ENCODE measurements at regions not wholly inside any gene's neighbourhood (a gene's known extent, or its start where the extent isn't known, plus 50 kb on each side); places are given as distances from the start of the nearest gene placed in this dataset.
A peak's percentile ranks its signal among the peaks of the same experiment; 100 is the strongest.
"Not testable (repeated sequence)": the region's sequence is repeated elsewhere in the genome, so short reads cannot be mapped to it uniquely, and the experiment has no call there.

GRCh38 chr7:73960548-73960947 is 67.4 kb upstream of the ELN start:
- no peak for TF ChIP-seq Cebpa-rat (IDR thresholded peaks at IDR 0.05)
- no peak overlapping the region for H3K27ac ChIP-seq
- no peaks in the 10 kb centered on the region for H3K27me3 ChIP-seq
- no peaks in the 10 kb centered on the region for H3K36me3 ChIP-seq
- peaks cover 0 to 21% (median 5%) of the 10 kb centered on the region in 10 experiments; a peak in 9 of 20 replicates for H3K4me1 ChIP-seq
- H3K4me3 ChIP-seq = no peak overlapping the region
- peak overlapping the region in 3 of 11 experiments; percentile 3 to 33 (median 9); a peak in 2 of 22 replicates for H3K4me2 ChIP-seq
- H3K9ac ChIP-seq = no peak overlapping the region
- H3K9me3 ChIP-seq (replicated peaks in 1 of 11) = peaks cover 22 to 31% (median 26%) of the 10 kb centered on the region in 11 experiments
- no peaks in the 10 kb centered on the region for H4K20me1 ChIP-seq

GRCh38 chr7:73961991-73962390 is 66.0 kb upstream of the ELN start:
- H3K4me3 ChIP-seq, H3K27ac ChIP-seq, H3K9ac ChIP-seq, H3K4me2 ChIP-seq, H3K27me3 ChIP-seq, H3K36me3 ChIP-seq, H4K20me1 ChIP-seq: not testable (repeated sequence)
- peaks cover 22 to 31% (median 26%) of the 10 kb centered on the region in 11 experiments for H3K9me3 ChIP-seq (replicated peaks in 1 of 11)
- H3K4me1 ChIP-seq = peaks cover 0 to 19% (median 4%) of the 10 kb centered on the region in 10 experiments; a peak in 9 of 20 replicates

- H3K4me3 ChIP-seq = no peak overlapping the region
- peaks cover 0 to 14% (median 4%) of the 10 kb centered on the region in 10 experiments; a peak in 10 of 20 replicates for H3K4me1 ChIP-seq
- no peak overlapping the region for H3K4me2 ChIP-seq
- no peak for TF ChIP-seq Cebpa-rat (IDR thresholded peaks at IDR 0.05)
- no peaks in the 10 kb centered on the region for H3K36me3 ChIP-seq
- no peak overlapping the region for H3K9ac ChIP-seq
- no peak overlapping the region for H3K27ac ChIP-seq
- no peaks in the 10 kb centered on the region for H3K27me3 ChIP-seq
- H3K9me3 ChIP-seq (replicated peaks in 1 of 11) = peaks cover 22 to 31% (median 26%) of the 10 kb centered on the region in 11 experiments
- no peaks in the 10 kb centered on the region for H4K20me1 ChIP-seq
Measured at GRCh38 chr7:73963252-73963822, 64.6 kb upstream of the ELN start.

- H3K27ac ChIP-seq = no peak overlapping the region
- peaks cover 22 to 31% (median 26%) of the 10 kb centered on the region in 11 experiments for H3K9me3 ChIP-seq (replicated peaks in 1 of 11)
- TF ChIP-seq Cebpa-rat (IDR thresholded peaks at IDR 0.05) = no peak
- H3K4me3 ChIP-seq = no peak overlapping the region
- H3K27me3 ChIP-seq = no peaks in the 10 kb centered on the region
- no peaks in the 10 kb centered on the region for H4K20me1 ChIP-seq
- peaks cover 0 to 26% (median 8%) of the 10 kb centered on the region in 10 experiments; a peak in 10 of 20 replicates for H3K4me1 ChIP-seq
- H3K9ac ChIP-seq = no peak overlapping the region
- no peaks in the 10 kb centered on the region for H3K36me3 ChIP-seq
- no peak overlapping the region for H3K4me2 ChIP-seq
Measured at GRCh38 chr7:73964786-73965185, 63.2 kb upstream of the ELN start.

DNA sequence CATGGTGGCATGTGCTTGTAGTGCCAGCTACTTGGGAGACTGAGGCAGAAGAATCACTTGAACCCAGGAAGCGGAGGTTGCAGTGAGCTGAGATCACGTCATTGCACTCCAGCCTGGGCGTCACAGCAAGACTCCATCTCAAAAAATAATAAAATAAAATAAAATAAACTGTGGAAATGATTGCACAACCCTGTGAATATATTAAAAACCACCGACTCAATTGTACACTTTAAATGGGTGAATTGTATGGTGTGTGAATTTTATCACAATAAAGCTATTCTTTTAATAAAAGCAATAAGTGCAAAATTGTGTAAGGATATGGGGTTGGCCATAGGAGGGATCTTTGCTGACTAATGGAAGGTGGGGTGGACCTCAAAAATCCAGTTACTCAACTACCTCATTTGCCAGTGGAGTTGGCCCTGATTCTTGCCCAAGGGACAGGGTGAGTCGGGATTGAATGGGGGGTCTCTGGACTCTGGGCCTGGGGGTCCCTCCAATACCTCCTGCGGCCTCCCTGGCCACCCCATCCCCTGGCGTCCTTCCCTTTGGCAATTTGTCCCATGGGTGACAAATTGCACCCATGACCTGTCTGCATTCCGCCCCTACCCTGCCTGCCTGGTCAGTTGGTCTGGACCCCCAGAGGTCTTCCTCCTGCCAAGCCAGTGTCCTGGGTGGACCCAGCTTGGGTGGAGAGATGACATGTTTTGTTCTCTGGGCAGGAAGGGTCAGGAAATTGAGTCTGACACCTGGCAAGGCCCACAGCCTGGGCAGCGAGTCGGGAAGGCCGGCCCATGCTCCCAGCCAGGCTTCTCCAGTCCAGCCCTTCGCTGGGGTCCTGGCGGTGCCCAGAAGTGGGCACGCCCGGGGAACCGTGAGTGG is 61.7 kb upstream of the ELN start:
- no peak for TF ChIP-seq Cebpa-rat (IDR thresholded peaks at IDR 0.05)
- H3K9me3 ChIP-seq (replicated peaks in 1 of 11) = peaks cover 22 to 31% (median 26%) of the 10 kb centered on the region in 11 experiments
- no peaks in the 10 kb centered on the region for H3K27me3 ChIP-seq
- no peak overlapping the region for H3K4me3 ChIP-seq
- H3K27ac ChIP-seq = no peak overlapping the region
- no peak overlapping the region for H3K9ac ChIP-seq
- H3K36me3 ChIP-seq = no peaks in the 10 kb centered on the region
- H3K4me2 ChIP-seq = no peak overlapping the region
- no peaks in the 10 kb centered on the region for H4K20me1 ChIP-seq
- peaks cover under 1 to 19% (median 8%) of the 10 kb centered on the region in 10 experiments; a peak in 17 of 20 replicates for H3K4me1 ChIP-seq

- Histone ChIP-seq H3K4me3 (no peak overlapping the region), H3K9me3 (replicated peaks in 1 of 11) (peaks cover 22 to 30% (median 26%) of the 10 kb centered on the region in 11 experiments), H3K27ac (no peak overlapping the region), H3K4me2 (no peak overlapping the region), H4K20me1 (no peaks in the 10 kb centered on the region), H3K36me3 (no peaks in the 10 kb centered on the region), H3K27me3 (no peaks in the 10 kb centered on the region), H3K4me1 (peaks cover 10 to 28% (median 16%) of the 10 kb centered on the region in 10 experiments), H3K9ac (no peak overlapping the region)
- no peak for TF ChIP-seq Cebpa-rat (IDR thresholded peaks at IDR 0.05)
Measured at GRCh38 chr7:73966941-73967831, 60.8 kb upstream of the ELN start.

- no peak overlapping the region for H3K27ac ChIP-seq
- no peak overlapping the region for H3K9ac ChIP-seq
- H3K36me3 ChIP-seq = no peaks in the 10 kb centered on the region
- no peak for TF ChIP-seq Cebpa-rat (IDR thresholded peaks at IDR 0.05)
- peak overlapping the region in 2 of 11 experiments; percentile 39 to 40; a peak in 2 of 22 replicates for H3K4me2 ChIP-seq
- no peak overlapping the region for H3K4me3 ChIP-seq
- no peaks in the 10 kb centered on the region for H4K20me1 ChIP-seq
- peaks cover 20 to 26% (median 23%) of the 10 kb centered on the region in 11 experiments for H3K9me3 ChIP-seq (replicated peaks in 1 of 11)
- H3K4me1 ChIP-seq = peaks cover 10 to 32% (median 16%) of the 10 kb centered on the region in 10 experiments
- no peaks in the 10 kb centered on the region for H3K27me3 ChIP-seq
Measured at GRCh38 chr7:73967832-73968290, 60.1 kb upstream of the ELN start.

DNA sequence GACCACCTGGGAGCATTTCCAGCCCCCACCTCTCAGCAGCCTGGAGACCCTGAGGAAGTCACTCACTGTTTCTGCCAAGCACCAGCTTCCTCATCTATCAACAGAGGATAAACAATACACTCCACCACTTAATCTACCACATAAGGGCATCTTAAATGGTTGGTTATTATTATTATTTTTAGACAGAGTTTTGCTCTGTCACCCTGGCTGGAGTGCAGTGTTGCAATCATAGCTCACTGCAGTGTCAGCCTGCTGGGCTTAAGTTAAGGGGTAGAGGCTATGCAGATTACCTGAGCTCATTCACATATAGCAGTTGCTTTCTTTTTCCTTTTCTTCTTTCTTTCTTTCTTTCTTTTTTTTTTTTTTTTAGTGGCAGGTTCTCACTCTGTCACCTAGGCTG is 59.5 kb upstream of the ELN start:
- Histone ChIP-seq H3K9me3 (replicated peaks in 1 of 11) (peaks cover 14 to 19% (median 16%) of the 10 kb centered on the region in 11 experiments), H4K20me1 (no peaks in the 10 kb centered on the region), H3K4me1 (peaks cover 10 to 32% (median 16%) of the 10 kb centered on the region in 10 experiments), H3K27me3 (no peaks in the 10 kb centered on the region), H3K27ac (no peak overlapping the region), H3K9ac (no peak overlapping the region), H3K36me3 (no peaks in the 10 kb centered on the region), H3K4me2 (peak overlapping the region in 4 of 11 experiments; percentile 2 to 40 (median 34); a peak in 4 of 22 replicates), H3K4me3 (no peak overlapping the region)
- TF ChIP-seq Cebpa-rat (IDR thresholded peaks at IDR 0.05) = no peak; a peak in 1 of 22 replicates
